PC-3 (cell line): ENCODE measurements at regions not wholly inside any gene's neighbourhood (a gene's known extent, or its start where the extent isn't known, plus 50 kb on each side); places are given as distances from the start of the nearest gene placed in this dataset.
"Not testable (repeated sequence)": the region's sequence is repeated elsewhere in the genome, so short reads cannot be mapped to it uniquely, and the experiment has no call there.

Source experiments
- ATAC-seq: fragments of 200-7000 bp; cut with Tn5 transposase; 2 replicates; pipeline ENCODE4 v1.9.1; 2020; ENCODE audit warnings: mild to moderate bottlenecking, moderate library complexity
- BruUV-seq: library from RNA; stranded (reverse); fragments of 400-500 nt; replicated peaks from 2 replicates; lab custom pipeline; 2021; lab: Mats Ljungman, UMichigan
- CTCF ChIA-PET: fragments of 300-600 bp; sonication (Branson Sonifier 250); formaldehyde crosslinking; loops from one replicate; lab custom pipeline; 2022; ENCODE audit warnings: antibody characterized with exemption; lab: Charles Lee
- POLR2A ChIA-PET: fragments of 300-600 bp; sonication (Branson Sonifier 250); formaldehyde crosslinking; loops from one replicate; lab custom pipeline; 2022; ENCODE audit warnings: antibody characterized with exemption; ENCODE audit not compliant: unreplicated experiment; lab: Charles Lee
- DNase-seq: peaks from one replicate; pipeline ENCODE4 v3.0.0-alpha.2; 2015
- H2AFZ ChIP-seq: fragments of 300-600 bp; sonication (generic); 2 replicates; pipeline ENCODE4 v1.6.0; 2016; ENCODE audit warnings: antibody characterized with exemption, low read length
- H3F3A ChIP-seq: fragments of 300-600 bp; sonication (generic); one replicate; pipeline ENCODE4 v1.6.0; 2017; ENCODE audit warnings: antibody characterized with exemption, low read length, control low read depth, mild to moderate bottlenecking; ENCODE audit not compliant: unreplicated experiment
- H3K27ac ChIP-seq: fragments of 300-600 bp; sonication (generic); 2 replicates; pipeline ENCODE4 v1.5.1; 2016; ENCODE audit warnings: mild to moderate bottlenecking, low read length
- H3K27me3 ChIP-seq: fragments of 300-600 bp; sonication (generic); 2 replicates; pipeline ENCODE4 v1.6.1; 2016; ENCODE audit warnings: low read length, mixed read lengths
- H3K36me3 ChIP-seq: fragments of 300-600 bp; sonication (generic); 2 replicates; pipeline ENCODE4 v1.6.1; 2016; ENCODE audit warnings: low read depth, mixed run types, low read length, mixed read lengths
- H3K4me1 ChIP-seq: fragments of 300-600 bp; sonication (generic); 2 replicates; pipeline ENCODE4 v1.5.1; 2016; ENCODE audit warnings: low read length; ENCODE audit not compliant: insufficient read depth
- H3K4me2 ChIP-seq: fragments of 300-600 bp; sonication (generic); 2 replicates; pipeline ENCODE4 v1.6.0; 2016; ENCODE audit warnings: low read length
- H3K4me3 ChIP-seq: fragments of 300-600 bp; sonication (generic); 2 replicates; pipeline ENCODE4 v1.5.1; 2016; ENCODE audit warnings: mild to moderate bottlenecking, low read length, mixed read lengths
- H3K79me2 ChIP-seq: fragments of 300-600 bp; sonication (generic); 2 replicates; pipeline ENCODE4 v1.6.1; 2017; ENCODE audit warnings: low read length, mixed read lengths
- H3K9ac ChIP-seq: fragments of 300-600 bp; sonication (generic); 2 replicates; pipeline ENCODE4 v1.6.0; 2016; ENCODE audit warnings: mild to moderate bottlenecking, low read length
- H3K9me2 ChIP-seq: fragments of 300-600 bp; sonication (generic); replicated peaks from 2 replicates; pipeline ENCODE4 v1.6.1; 2016; ENCODE audit warnings: mixed run types, low read length, mixed read lengths
- H3K9me3 ChIP-seq: fragments of 300-600 bp; sonication (generic); 2 replicates; pipeline ENCODE4 v1.6.1; 2016; ENCODE audit warnings: low read length, mixed read lengths
- H4K20me1 ChIP-seq: fragments of 300-600 bp; sonication (generic); 2 replicates; pipeline ENCODE4 v1.6.1; 2016; ENCODE audit warnings: low read length, mixed read lengths
- EZH2 ChIP-seq: fragments of 300-600 bp; sonication (generic); IDR thresholded peaks from one replicate; pipeline ENCODE4 v1.6.1; 2017; ENCODE audit warnings: antibody characterized with exemption, mild to moderate bottlenecking, low read length; ENCODE audit not compliant: unreplicated experiment
- EZH2phosphoT487 ChIP-seq: fragments of 300-600 bp; sonication (generic); IDR thresholded peaks from 2 replicates; pipeline ENCODE4 v1.6.1; 2018; ENCODE audit warnings: mild to moderate bottlenecking, antibody characterized with exemption, low read length, borderline replicate concordance
- intact Hi-C: fragments of 100-400 bp; cut with micrococcal nuclease; formaldehyde crosslinking; loops from 2 replicates; pipeline ENCODE4 v1.9.0; 2023
- TF ChIP-seq, protein P1 (sequence below): fragments of 300-600 bp; sonication (generic); conservative IDR thresholded peaks from 2 replicates; pipeline ENCODE4 v1.5.1; 2017; ENCODE audit warnings: antibody characterized with exemption, low read depth, mild to moderate bottlenecking, low read length

DNA sequence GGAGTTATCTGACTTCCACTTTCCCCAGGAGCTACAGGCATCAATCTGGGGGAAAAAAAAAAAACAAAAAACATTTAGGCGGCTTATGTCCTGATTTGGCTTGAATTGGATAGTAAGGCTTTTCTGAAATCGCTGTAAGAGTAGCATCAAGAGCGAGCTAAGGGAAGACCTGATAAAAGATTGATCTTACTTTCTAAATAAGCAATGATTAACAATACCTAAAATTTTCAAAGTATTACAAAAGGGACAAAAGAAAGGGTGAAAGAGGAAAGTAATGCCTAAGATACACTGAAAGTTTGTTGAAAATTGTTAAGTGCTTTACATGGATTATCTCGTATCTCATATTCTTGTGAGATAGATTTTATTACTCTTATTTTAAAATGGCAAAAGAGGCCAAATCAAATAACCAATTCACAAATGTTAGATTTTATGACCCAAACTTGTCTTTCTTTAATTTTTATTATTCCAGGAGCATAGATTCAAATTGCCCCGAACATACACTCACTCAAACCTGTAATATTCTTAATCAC, 106.4 kb upstream of the PRSS16 start:
- no peak for ATAC-seq
- BruUV-seq, result no TSS peak
- Histone ChIP-seq H3K9ac (no peak overlapping the region), H4K20me1 (peaks cover 10% of the 10 kb centered on the region), H2AFZ (no peak overlapping the region), H3K9me2 (no peaks in the 10 kb centered on the region), H3K79me2 (peaks cover 32% of the 10 kb centered on the region), H3F3A (no peaks in the 10 kb centered on the region), H3K9me3 (no peaks in the 10 kb centered on the region), H3K27me3 (no peaks in the 10 kb centered on the region), H3K4me2 (no peak overlapping the region), H3K4me3 (no peak overlapping the region), H3K36me3 (0 out of 2 replicates have a peak, but pooled peaks cover 5% of the 10 kb centered on the region), H3K4me1 (peaks cover 10% of the 10 kb centered on the region; the same call in 1 of the 2 replicates), H3K27ac (no peak overlapping the region)
- ChIA-PET POLR2A (no interaction called here), CTCF (no interaction called here)
- DNase-seq, result no peak
- intact Hi-C loops, result no loop called here
- TF ChIP-seq EZH2phosphoT487, result no peak
- TF ChIP-seq, protein P1, sequence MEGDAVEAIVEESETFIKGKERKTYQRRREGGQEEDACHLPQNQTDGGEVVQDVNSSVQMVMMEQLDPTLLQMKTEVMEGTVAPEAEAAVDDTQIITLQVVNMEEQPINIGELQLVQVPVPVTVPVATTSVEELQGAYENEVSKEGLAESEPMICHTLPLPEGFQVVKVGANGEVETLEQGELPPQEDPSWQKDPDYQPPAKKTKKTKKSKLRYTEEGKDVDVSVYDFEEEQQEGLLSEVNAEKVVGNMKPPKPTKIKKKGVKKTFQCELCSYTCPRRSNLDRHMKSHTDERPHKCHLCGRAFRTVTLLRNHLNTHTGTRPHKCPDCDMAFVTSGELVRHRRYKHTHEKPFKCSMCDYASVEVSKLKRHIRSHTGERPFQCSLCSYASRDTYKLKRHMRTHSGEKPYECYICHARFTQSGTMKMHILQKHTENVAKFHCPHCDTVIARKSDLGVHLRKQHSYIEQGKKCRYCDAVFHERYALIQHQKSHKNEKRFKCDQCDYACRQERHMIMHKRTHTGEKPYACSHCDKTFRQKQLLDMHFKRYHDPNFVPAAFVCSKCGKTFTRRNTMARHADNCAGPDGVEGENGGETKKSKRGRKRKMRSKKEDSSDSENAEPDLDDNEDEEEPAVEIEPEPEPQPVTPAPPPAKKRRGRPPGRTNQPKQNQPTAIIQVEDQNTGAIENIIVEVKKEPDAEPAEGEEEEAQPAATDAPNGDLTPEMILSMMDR, result no peak
- TF ChIP-seq EZH2, result no peak

DNA sequence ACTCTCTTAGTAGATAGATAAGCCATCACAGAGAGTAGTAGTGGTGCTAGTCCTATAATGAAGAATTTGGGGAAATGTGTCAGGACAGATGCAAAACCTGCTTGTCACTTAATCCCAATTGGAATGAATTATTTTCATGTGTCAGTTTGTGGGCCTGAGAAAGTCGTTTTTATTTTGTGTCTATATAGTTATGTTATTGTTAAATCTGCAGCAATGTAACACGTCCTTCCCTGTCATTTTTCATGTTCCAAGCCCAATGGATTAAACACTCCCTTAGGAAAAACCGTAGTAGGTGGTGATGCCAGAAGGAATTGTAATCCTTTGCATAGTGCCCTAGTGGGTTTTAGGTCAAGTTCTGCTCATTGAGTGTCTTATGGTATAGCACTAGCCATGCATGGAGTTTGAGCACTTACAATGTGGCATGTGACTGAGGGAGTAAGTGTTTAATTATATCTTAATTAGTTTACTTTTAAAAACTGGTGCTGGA, 105.9 kb upstream of the PRSS16 start:
- CTCF ChIA-PET, result no interaction called here
- no peaks in the 10 kb centered on the region for H3K27me3 ChIP-seq
- peaks cover 10% of the 10 kb centered on the region; the same call in 1 of the 2 replicates for H3K4me1 ChIP-seq
- no peak overlapping the region for H3K4me3 ChIP-seq
- no TSS peak for BruUV-seq
- no peak for DNase-seq
- H4K20me1 ChIP-seq, result peaks cover 10% of the 10 kb centered on the region
- no peaks in the 10 kb centered on the region for H3K9me3 ChIP-seq
- intact Hi-C loops, result no loop called here
- H3K27ac ChIP-seq, result no peak overlapping the region
- POLR2A ChIA-PET, result no interaction called here
- 0 out of 2 replicates have a peak, but pooled peaks cover 5% of the 10 kb centered on the region for H3K36me3 ChIP-seq
- TF ChIP-seq EZH2phosphoT487, result no peak
- TF ChIP-seq EZH2, result no peak
- TF ChIP-seq, protein P1, result no peak
- peaks cover 35% of the 10 kb centered on the region for H3K79me2 ChIP-seq
- no peak overlapping the region for H2AFZ ChIP-seq
- no peak overlapping the region for H3K9ac ChIP-seq
- H3F3A ChIP-seq, result no peaks in the 10 kb centered on the region
- no peak overlapping the region for H3K4me2 ChIP-seq
- no peaks in the 10 kb centered on the region for H3K9me2 ChIP-seq
- ATAC-seq, result no peak

DNA sequence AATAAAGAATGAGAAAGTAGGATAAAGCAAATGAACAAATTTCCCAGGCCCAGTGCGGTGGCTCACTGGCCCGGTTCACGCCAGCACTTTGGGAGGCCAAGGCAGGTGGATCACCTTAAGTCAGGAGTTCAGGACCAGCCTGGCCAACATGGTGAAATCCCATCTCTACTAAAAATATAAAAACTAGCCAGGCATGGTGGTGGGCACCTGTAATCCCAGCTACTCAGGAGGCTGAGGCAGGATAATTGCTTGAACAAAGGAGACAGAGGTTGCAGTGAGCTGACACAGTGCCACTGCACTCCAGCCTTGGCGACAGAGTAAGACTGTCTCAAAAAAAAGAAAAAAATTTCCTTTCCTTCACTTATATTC, 104.5 kb upstream of the PRSS16 start:
- H3K9me2 ChIP-seq, BruUV-seq, H3F3A ChIP-seq, H3K9me3 ChIP-seq, CTCF ChIA-PET, ATAC-seq, intact Hi-C loops, H4K20me1 ChIP-seq, H3K27me3 ChIP-seq, H2AFZ ChIP-seq, H3K4me3 ChIP-seq, DNase-seq, H3K27ac ChIP-seq, H3K9ac ChIP-seq, H3K36me3 ChIP-seq: not testable (repeated sequence)
- POLR2A ChIA-PET, result interaction anchor here (0.6 kb wide), 2 partner anchors 9 to 1121 kb away, joined by 3 read pairs; no protein-coding TSS in a partner anchor
- Histone ChIP-seq H3K79me2 (peaks cover 35% of the 10 kb centered on the region), H3K4me2 (peak overlapping the region; percentile 55; the same call in 1 of the 2 replicates), H3K4me1 (peaks cover 17% of the 10 kb centered on the region; the same call in 1 of the 2 replicates)
